CD4-positive, alpha-beta T cell treated with Interleukin-10 for 1 hour (primary cell): ENCODE measurements at regions not wholly inside any gene's neighbourhood (a gene's known extent, or its start where the extent isn't known, plus 50 kb on each side); places are given as distances from the start of the nearest gene placed in this dataset.

Source experiments
- DNase-seq: peaks from one replicate; pipeline ENCODE4 v3.0.0-alpha.2; 2020

- DNase-seq = no peak
These were observed 119.2 kb upstream of the NCOR2 start for GRCh38 chr12:124686370-124687173.

GRCh38 chr12:124685689-124686369 lies 118.4 kb upstream of the NCOR2 start:
- DNase-seq = no peak

- no peak for DNase-seq
These were observed 117.7 kb upstream of the NCOR2 start for GRCh38 chr12:124684971-124685688.

GRCh38 chr12:124684496-124684895 lies 117.1 kb upstream of the NCOR2 start:
- DNase-seq = no peak

- no peak for DNase-seq
These were observed 116.0 kb upstream of the NCOR2 start for GRCh38 chr12:124683152-124684124.

GRCh38 chr12:124682425-124683151 lies 115.2 kb upstream of the NCOR2 start:
- no peak for DNase-seq

- DNase-seq = no peak
These were observed 114.5 kb upstream of the NCOR2 start for GRCh38 chr12:124681779-124682391.

GRCh38 chr12:124680863-124681778 lies 113.7 kb upstream of the NCOR2 start:
- DNase-seq = peak; percentile 38

- DNase-seq = no peak
These were observed 112.3 kb upstream of the NCOR2 start for GRCh38 chr12:124679533-124680371.

- no peak for DNase-seq
These were observed 111.6 kb upstream of the NCOR2 start for GRCh38 chr12:124679047-124679446.

GRCh38 chr12:124678421-124678893 lies 111.0 kb upstream of the NCOR2 start:
- DNase-seq = no peak

- no peak for DNase-seq
These were observed 110.3 kb upstream of the NCOR2 start for GRCh38 chr12:124677552-124678356.

GRCh38 chr12:124676714-124677462 lies 109.5 kb upstream of the NCOR2 start:
- no peak for DNase-seq

GRCh38 chr12:124675881-124676713 lies 108.7 kb upstream of the NCOR2 start:
- no peak for DNase-seq

GRCh38 chr12:124674937-124675336 lies 107.5 kb upstream of the NCOR2 start:
- no peak for DNase-seq
